Retinal pigment epithelial cell (primary cell): ENCODE measurements at regions not wholly inside any gene's neighbourhood (a gene's known extent, or its start where the extent isn't known, plus 50 kb on each side); places are given as distances from the start of the nearest gene placed in this dataset.

Source experiments
- DNase-seq: peaks from one replicate; pipeline ENCODE4 v3.0.0-alpha.2; 2010; ENCODE audit warnings: low read depth
- H3K4me3 ChIP-seq: 2 replicates; pipeline ENCODE4 v1.5.1; 2011; ENCODE audit warnings: mild to moderate bottlenecking, low read length, control low read depth, moderate library complexity
- TF ChIP-seq, protein P1 (sequence below): conservative IDR thresholded peaks from 2 replicates; pipeline ENCODE4 v1.5.1; 2011; ENCODE audit warnings: low read depth, low read length, control low read depth, inconsistent platforms

DNA sequence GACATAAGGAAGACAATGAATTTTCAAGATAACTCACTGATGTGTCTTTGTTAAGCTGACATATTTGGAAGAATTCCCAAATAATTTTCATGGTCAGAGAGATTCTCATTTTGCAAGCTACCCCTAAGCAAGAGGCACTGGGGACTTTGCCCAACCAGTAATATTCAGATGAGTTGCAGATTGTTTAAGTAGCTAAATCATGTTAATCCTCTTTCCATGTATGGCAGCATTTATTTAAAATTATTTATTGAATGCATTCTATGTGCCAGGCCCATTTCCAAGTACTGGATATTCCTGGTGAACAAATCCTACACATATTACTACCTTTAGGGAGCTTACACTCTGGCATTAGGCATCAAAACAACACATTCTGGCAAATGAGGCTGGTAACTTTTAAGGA is 56.5 kb upstream of the BACH1 start:
- no peak overlapping the region for H3K4me3 ChIP-seq
- TF ChIP-seq, protein P1, sequence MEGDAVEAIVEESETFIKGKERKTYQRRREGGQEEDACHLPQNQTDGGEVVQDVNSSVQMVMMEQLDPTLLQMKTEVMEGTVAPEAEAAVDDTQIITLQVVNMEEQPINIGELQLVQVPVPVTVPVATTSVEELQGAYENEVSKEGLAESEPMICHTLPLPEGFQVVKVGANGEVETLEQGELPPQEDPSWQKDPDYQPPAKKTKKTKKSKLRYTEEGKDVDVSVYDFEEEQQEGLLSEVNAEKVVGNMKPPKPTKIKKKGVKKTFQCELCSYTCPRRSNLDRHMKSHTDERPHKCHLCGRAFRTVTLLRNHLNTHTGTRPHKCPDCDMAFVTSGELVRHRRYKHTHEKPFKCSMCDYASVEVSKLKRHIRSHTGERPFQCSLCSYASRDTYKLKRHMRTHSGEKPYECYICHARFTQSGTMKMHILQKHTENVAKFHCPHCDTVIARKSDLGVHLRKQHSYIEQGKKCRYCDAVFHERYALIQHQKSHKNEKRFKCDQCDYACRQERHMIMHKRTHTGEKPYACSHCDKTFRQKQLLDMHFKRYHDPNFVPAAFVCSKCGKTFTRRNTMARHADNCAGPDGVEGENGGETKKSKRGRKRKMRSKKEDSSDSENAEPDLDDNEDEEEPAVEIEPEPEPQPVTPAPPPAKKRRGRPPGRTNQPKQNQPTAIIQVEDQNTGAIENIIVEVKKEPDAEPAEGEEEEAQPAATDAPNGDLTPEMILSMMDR = no peak
- DNase-seq = no peak

GRCh38 chr21:29243188-29243587 is 55.5 kb upstream of the BACH1 start:
- DNase-seq = no peak
- no peak overlapping the region for H3K4me3 ChIP-seq
- TF ChIP-seq, protein P1 = no peak

DNA sequence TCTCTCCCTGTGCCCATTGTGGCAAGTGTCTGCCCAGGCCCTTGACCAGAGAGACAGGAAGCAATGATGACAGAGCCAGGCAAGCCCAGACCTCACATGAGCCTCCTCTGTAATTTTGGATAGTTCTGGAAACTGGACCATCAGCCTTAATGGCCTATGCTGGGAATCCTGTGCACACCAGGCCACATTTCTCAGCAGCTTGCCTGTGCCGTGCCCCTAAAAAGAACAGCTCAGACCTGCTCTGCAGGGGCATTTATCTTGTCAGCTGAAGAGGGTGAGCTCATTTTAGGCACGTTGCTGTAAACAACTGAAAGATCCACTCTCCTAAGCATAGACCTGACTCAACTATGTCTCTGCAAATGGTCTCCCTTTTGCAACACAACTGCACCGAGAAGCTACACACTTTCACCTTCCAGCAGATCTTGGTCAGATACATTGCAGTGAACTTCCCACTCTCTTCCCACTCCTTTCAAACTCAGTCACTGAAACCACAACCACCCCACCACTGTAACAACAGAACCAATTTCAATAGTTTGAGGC is 53.5 kb upstream of the BACH1 start:
- TF ChIP-seq, protein P1 = no peak
- H3K4me3 ChIP-seq = no peak overlapping the region
- no peak for DNase-seq

DNA sequence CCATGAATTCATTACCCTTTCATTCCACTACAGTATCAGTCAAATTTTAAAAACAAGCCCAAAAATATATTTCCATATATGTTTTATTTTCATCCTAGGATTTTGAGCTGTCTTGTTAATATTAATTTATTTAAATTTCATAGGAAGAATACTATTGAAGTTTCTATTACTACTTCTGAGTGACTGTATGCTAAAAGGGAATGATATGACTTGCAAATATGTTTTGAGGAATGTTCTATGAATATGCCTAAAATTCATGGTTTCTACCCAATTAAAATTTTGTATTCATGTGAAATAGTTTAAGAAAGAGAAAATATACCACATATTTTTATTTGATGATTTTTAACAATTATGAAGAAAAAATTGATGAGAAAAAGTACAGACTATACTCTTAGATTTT is 52.9 kb upstream of the BACH1 start:
- no peak overlapping the region for H3K4me3 ChIP-seq
- TF ChIP-seq, protein P1 = no peak
- DNase-seq = no peak

GRCh38 chr21:29246614-29247013 is 52.1 kb upstream of the BACH1 start:
- H3K4me3 ChIP-seq = no peak overlapping the region
- no peak for DNase-seq
- TF ChIP-seq, protein P1 = no peak

DNA sequence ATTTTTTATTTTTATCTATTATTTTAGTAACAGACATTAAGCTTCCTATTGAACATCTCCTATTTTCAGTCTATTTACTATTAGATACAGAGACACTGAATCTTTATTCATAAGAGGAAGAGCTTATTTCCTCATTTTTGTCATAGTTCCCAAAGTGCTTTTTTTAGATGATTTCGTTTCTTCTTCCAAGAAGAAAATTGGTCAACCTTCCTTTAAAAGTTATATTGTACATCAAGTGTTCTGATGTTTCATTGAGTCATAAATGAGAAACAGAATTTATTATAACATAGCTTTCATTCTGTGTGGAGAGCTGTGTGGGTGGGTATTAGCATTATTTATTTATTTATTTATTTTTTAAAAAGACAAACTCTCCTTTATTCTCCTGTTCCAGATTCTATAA is 50.6 kb upstream of the BACH1 start:
- no peak for DNase-seq
- TF ChIP-seq, protein P1 = no peak
- H3K4me3 ChIP-seq = no peak overlapping the region
